ENCODE measurements at regions not wholly inside any gene's neighbourhood (a gene's known extent, or its start where the extent isn't known, plus 50 kb on each side); places are given as distances from the start of the nearest gene placed in this dataset.

GRCh38 chr14:104252256-104253215, 114.1 kb downstream of the KIF26A start:
- Histone ChIP-seq H3K9me3 (no peaks in the 10 kb centered on the region), H3K36me3 (no peaks in the 10 kb centered on the region), H3K27ac (no peak overlapping the region), H3K27me3 (no peaks in the 10 kb centered on the region), H3K4me3 (replicated peaks in 1 of 3) (no peak overlapping the region), H3K4me1 (no peaks in the 10 kb centered on the region)
- intact Hi-C loops (cut with DNase I), result no loop called here
- DNase-seq, result no peak
- TF ChIP-seq CTCF (IDR thresholded peaks at IDR 0.05), result no peak
- TF ChIP-seq POLR2A (IDR thresholded peaks at IDR 0.05), result no peak
- 84 to 86% methylated on average over 15 to 19 of the region's 22 CpGs for whole genome bisulfite sequencing, 2 donors

GRCh38 chr14:104253223-104253822, 114.9 kb downstream of the KIF26A start:
- Histone ChIP-seq H3K4me1 (no peaks in the 10 kb centered on the region), H3K9me3 (no peaks in the 10 kb centered on the region), H3K27ac (no peak overlapping the region), H3K27me3 (no peaks in the 10 kb centered on the region), H3K4me3 (replicated peaks in 1 of 3) (no peak overlapping the region), H3K36me3 (no peaks in the 10 kb centered on the region)
- DNase-seq, result no peak
- TF ChIP-seq CTCF (IDR thresholded peaks at IDR 0.05) (no peak), POLR2A (IDR thresholded peaks at IDR 0.05) (no peak)
- intact Hi-C loops (cut with DNase I), result no loop called here
- WGBS, 2 donors, result 87 to 88% methylated on average over 8 to 12 of the region's 19 CpGs

DNA sequence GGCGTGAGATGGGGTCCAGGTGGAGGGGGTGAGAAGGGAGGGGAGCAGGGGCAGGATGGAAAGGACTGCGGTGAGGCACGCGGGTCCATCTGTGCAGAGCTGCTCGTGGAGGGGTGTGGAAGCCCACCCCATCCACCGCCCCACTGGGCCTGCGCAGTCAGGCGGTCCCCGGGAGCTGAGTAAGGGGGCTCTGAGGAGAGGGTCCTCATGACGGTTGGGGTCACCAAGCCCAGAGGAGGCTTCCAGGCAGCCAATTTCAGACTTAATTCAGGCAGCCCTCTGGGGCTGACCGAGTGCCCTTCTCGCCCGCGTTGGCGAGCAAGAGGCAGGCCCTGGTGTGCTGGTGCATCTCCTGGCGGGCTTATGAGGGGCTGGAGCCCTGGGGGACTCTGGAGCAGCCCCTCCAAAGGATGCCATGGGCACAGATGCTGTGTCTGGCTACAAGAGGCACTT, 115.5 kb downstream of the KIF26A start:
- WGBS, 2 donors, result 69 to 82% methylated on average over 14 to 16 of the region's 16 CpGs
- Histone ChIP-seq H3K27me3 (no peaks in the 10 kb centered on the region), H3K36me3 (no peaks in the 10 kb centered on the region), H3K4me1 (no peaks in the 10 kb centered on the region), H3K27ac (no peak overlapping the region), H3K9me3 (no peaks in the 10 kb centered on the region), H3K4me3 (replicated peaks in 1 of 3) (no peak overlapping the region)
- intact Hi-C loops (cut with DNase I), result no loop called here
- TF ChIP-seq CTCF (IDR thresholded peaks at IDR 0.05) (no peak), POLR2A (IDR thresholded peaks at IDR 0.05) (no peak)
- no peak for DNase-seq

GRCh38 chr14:104254735-104255400, 116.5 kb downstream of the KIF26A start:
- no peaks in the 10 kb centered on the region for H3K36me3 ChIP-seq
- no peak for DNase-seq
- H3K4me1 ChIP-seq, result no peaks in the 10 kb centered on the region
- TF ChIP-seq CTCF (IDR thresholded peaks at IDR 0.05) (no peak), POLR2A (IDR thresholded peaks at IDR 0.05) (no peak)
- WGBS, 2 donors, result 68 to 69% methylated on average over 13 of the region's 13 CpGs
- H3K27ac ChIP-seq, result no peak overlapping the region
- intact Hi-C loops (cut with DNase I), result no loop called here
- H3K27me3 ChIP-seq, result no peaks in the 10 kb centered on the region
- H3K4me3 ChIP-seq (replicated peaks in 1 of 3), result no peak overlapping the region
- no peaks in the 10 kb centered on the region for H3K9me3 ChIP-seq
